ENCODE measurements at regions not wholly inside any gene's neighbourhood (a gene's known extent, or its start where the extent isn't known, plus 50 kb on each side); places are given as distances from the start of the nearest gene placed in this dataset.

DNA sequence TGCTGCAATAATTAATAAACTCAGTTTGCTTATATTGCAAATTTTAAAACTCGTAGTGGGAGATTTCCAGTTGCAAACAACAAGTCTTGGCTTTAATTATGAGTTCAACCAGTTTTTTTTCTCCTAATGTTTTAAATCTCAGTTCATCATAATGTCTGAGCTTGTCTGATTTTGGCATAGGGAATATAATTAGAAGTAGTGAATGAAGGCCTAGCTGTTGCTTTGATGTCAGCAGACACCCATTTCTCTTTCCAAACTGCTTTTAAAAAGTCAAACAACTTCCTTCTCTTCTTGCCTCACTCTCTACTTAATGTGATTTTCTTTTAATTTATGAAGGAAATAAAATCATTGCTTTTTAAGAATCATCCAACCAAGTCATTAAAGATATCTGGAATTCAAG is 1462.1 kb downstream of the DPP10 start:
- TF ChIP-seq, protein P1, sequence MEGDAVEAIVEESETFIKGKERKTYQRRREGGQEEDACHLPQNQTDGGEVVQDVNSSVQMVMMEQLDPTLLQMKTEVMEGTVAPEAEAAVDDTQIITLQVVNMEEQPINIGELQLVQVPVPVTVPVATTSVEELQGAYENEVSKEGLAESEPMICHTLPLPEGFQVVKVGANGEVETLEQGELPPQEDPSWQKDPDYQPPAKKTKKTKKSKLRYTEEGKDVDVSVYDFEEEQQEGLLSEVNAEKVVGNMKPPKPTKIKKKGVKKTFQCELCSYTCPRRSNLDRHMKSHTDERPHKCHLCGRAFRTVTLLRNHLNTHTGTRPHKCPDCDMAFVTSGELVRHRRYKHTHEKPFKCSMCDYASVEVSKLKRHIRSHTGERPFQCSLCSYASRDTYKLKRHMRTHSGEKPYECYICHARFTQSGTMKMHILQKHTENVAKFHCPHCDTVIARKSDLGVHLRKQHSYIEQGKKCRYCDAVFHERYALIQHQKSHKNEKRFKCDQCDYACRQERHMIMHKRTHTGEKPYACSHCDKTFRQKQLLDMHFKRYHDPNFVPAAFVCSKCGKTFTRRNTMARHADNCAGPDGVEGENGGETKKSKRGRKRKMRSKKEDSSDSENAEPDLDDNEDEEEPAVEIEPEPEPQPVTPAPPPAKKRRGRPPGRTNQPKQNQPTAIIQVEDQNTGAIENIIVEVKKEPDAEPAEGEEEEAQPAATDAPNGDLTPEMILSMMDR (IDR thresholded peaks at IDR 0.05; ENCODE audit: low read length, missing control alignments) = no peak
- DNase-seq (ENCODE audit: low read depth) = no peak
- H3K4me3 ChIP-seq (replicated peaks; ENCODE audit: low read depth, low read length) = no peak overlapping the region

- DNase-seq (ENCODE audit: low read depth) = no peak
- TF ChIP-seq, protein P1 (IDR thresholded peaks at IDR 0.05; ENCODE audit: low read length, missing control alignments) = no peak
- no peak overlapping the region for H3K4me3 ChIP-seq (replicated peaks; ENCODE audit: low read depth, low read length)
Observed at GRCh38 chr2:115908731-115909130, 1466.3 kb downstream of the DPP10 start.

- DNase-seq (ENCODE audit: low read depth) = no peak
- no peak overlapping the region for H3K4me3 ChIP-seq (replicated peaks; ENCODE audit: low read depth, low read length)
- TF ChIP-seq, protein P1 (IDR thresholded peaks at IDR 0.05; ENCODE audit: low read length, missing control alignments) = no peak
Observed at GRCh38 chr2:115910270-115910669, 1467.8 kb downstream of the DPP10 start.

DNA sequence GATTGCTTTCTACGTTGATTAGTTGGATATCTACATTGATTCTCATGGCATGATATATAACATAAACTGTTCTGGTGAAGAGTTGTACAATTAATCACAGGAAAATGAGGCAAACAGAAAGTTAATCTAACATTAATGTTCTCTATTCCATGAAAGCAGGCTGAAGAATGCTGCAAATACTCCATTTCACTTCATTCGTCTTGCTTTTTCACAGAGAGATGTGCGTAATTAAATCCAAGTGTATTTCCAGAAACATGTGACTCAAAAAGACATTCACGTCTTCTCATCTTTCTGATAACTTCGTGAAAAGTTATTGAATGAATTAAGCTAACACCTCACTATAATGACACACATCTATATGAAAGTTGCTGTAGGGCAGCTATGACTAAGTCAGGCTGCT is 1471.5 kb downstream of the DPP10 start:
- TF ChIP-seq, protein P1 (IDR thresholded peaks at IDR 0.05; ENCODE audit: low read length, missing control alignments) = no peak
- DNase-seq (ENCODE audit: low read depth) = no peak
- no peak overlapping the region for H3K4me3 ChIP-seq (replicated peaks; ENCODE audit: low read depth, low read length)

DNA sequence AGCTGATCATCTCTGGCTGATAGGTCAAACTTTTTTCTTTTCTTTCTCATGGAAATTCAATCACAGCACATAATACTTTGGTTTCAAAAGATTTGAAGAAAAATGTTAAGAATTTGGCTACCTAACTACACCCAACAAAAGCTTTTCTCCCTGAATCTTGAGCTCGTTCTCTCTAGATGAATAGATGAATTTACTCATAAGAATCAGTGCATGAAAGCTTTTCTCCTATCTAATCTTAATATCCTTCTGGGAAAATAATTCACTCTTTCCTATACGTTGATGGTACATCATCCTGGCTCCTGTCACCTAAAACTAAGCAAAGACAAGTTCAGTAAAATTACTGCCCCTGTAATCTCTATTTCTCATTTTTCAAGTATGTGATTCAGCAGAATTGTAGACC is 1479.1 kb downstream of the DPP10 start:
- H3K4me3 ChIP-seq (replicated peaks; ENCODE audit: low read depth, low read length) = no peak overlapping the region
- DNase-seq (ENCODE audit: low read depth) = no peak
- TF ChIP-seq, protein P1 (IDR thresholded peaks at IDR 0.05; ENCODE audit: low read length, missing control alignments) = no peak

- H3K4me3 ChIP-seq (replicated peaks; ENCODE audit: low read depth, low read length) = no peak overlapping the region
- TF ChIP-seq, protein P1 (IDR thresholded peaks at IDR 0.05; ENCODE audit: low read length, missing control alignments) = no peak
- DNase-seq (ENCODE audit: low read depth) = no peak
Observed at GRCh38 chr2:115939902-115940301, 1497.5 kb downstream of the DPP10 start.

GRCh38 chr2:115942800-115943199 is 1500.4 kb downstream of the DPP10 start:
- TF ChIP-seq, protein P1 (IDR thresholded peaks at IDR 0.05; ENCODE audit: low read length, missing control alignments) = no peak
- no peak overlapping the region for H3K4me3 ChIP-seq (replicated peaks; ENCODE audit: low read depth, low read length)

More at GRCh38 chr2:115942800-115943199, 1500.4 kb downstream of the DPP10 start:
- no peak for DNase-seq (ENCODE audit: low read depth)

All from fibroblast of pulmonary artery (primary cell).